ENCODE measurements at regions not wholly inside any gene's neighbourhood (a gene's known extent, or its start where the extent isn't known, plus 50 kb on each side); places are given as distances from the start of the nearest gene placed in this dataset.

- TF ChIP-seq CTCF (IDR thresholded peaks at IDR 0.05; ENCODE audit: borderline replicate concordance, extremely low read depth, low read length, poor library complexity, severe bottlenecking) (no peak), EZH2 (IDR thresholded peaks at IDR 0.05; ENCODE audit: borderline replicate concordance, low read depth, low read length, severe bottlenecking) (no peak)
Measured at GRCh38 chr4:141570290-141570689, 66.1 kb upstream of the IL15 start.

Measured in DND-41 (cell line).